ENCODE measurements at regions not wholly inside any gene's neighbourhood (a gene's known extent, or its start where the extent isn't known, plus 50 kb on each side); places are given as distances from the start of the nearest gene placed in this dataset.
"Not testable (repeated sequence)": the region's sequence is repeated elsewhere in the genome, so short reads cannot be mapped to it uniquely, and the experiment has no call there.

- intact Hi-C loops (cut with micrococcal nuclease) = no loop called here
- ATAC-seq = no peak
- no peak for DNase-seq
Observed at GRCh38 chr1:96519851-96520578, 201.6 kb upstream of the PTBP2 start.

- intact Hi-C loops (cut with micrococcal nuclease) = no loop called here
- DNase-seq (no peak), ATAC-seq (peak; percentile 76)
Observed at GRCh38 chr1:96520579-96520947, 201.0 kb upstream of the PTBP2 start.

- ATAC-seq = no peak
- no peak for DNase-seq
- intact Hi-C loops (cut with micrococcal nuclease) = no loop called here
Observed at GRCh38 chr1:96521010-96521409, 200.6 kb upstream of the PTBP2 start.

- intact Hi-C loops (cut with micrococcal nuclease) = no loop called here
- DNase-seq (no peak), ATAC-seq (no peak)
Observed at GRCh38 chr1:96521994-96522760, 199.4 kb upstream of the PTBP2 start.

GRCh38 chr1:96522927-96523326 is 198.7 kb upstream of the PTBP2 start:
- intact Hi-C loops (cut with micrococcal nuclease) = no loop called here
- DNase-seq (no peak), ATAC-seq (no peak)

GRCh38 chr1:96524100-96524499 is 197.5 kb upstream of the PTBP2 start:
- no peak for DNase-seq
- intact Hi-C loops (cut with micrococcal nuclease) = no loop called here
- ATAC-seq = no peak

- ATAC-seq (peak; percentile 21), DNase-seq (no peak)
- intact Hi-C loops (cut with micrococcal nuclease) = no loop called here
Observed at GRCh38 chr1:96525657-96526557, 195.7 kb upstream of the PTBP2 start.

- intact Hi-C loops (cut with micrococcal nuclease); DNase-seq; ATAC-seq: not testable (repeated sequence)
Observed at GRCh38 chr1:96528672-96529071, 192.9 kb upstream of the PTBP2 start.

- intact Hi-C loops (cut with micrococcal nuclease) = no loop called here
- ATAC-seq (no peak), DNase-seq (no peak)
Observed at GRCh38 chr1:96533820-96534219, 187.8 kb upstream of the PTBP2 start.

GRCh38 chr1:96536581-96536980 is 185.0 kb upstream of the PTBP2 start:
- intact Hi-C loops (cut with micrococcal nuclease) = no loop called here
- DNase-seq (no peak), ATAC-seq (no peak)

- ATAC-seq (peak; percentile 98), DNase-seq (no peak)
- intact Hi-C loops (cut with micrococcal nuclease) = no loop called here
Observed at GRCh38 chr1:96538111-96538641, 183.4 kb upstream of the PTBP2 start.

- intact Hi-C loops (cut with micrococcal nuclease) = no loop called here
Observed at GRCh38 chr1:96538883-96539282, 182.7 kb upstream of the PTBP2 start.

GRCh38 chr1:96541491-96541890 is 180.1 kb upstream of the PTBP2 start:
- no peak for ATAC-seq
- DNase-seq = no peak
- intact Hi-C loops (cut with micrococcal nuclease) = no loop called here

More at GRCh38 chr1:96538883-96539282, 182.7 kb upstream of the PTBP2 start:
- DNase-seq (no peak), ATAC-seq (peak; percentile 76)

GRCh38 chr1:96544051-96544830 is 177.3 kb upstream of the PTBP2 start:
- intact Hi-C loops (cut with micrococcal nuclease) = no loop called here

GRCh38 chr1:96544831-96545221 is 176.8 kb upstream of the PTBP2 start:
- intact Hi-C loops (cut with micrococcal nuclease) = no loop called here
- ATAC-seq (no peak), DNase-seq (no peak)

More at GRCh38 chr1:96544051-96544830, 177.3 kb upstream of the PTBP2 start:
- ATAC-seq (no peak), DNase-seq (no peak)

GRCh38 chr1:96545935-96546656 is 175.5 kb upstream of the PTBP2 start:
- intact Hi-C loops (cut with micrococcal nuclease) = no loop called here
- ATAC-seq (no peak), DNase-seq (no peak)

- ATAC-seq (peak; percentile 57), DNase-seq (no peak)
- intact Hi-C loops (cut with micrococcal nuclease) = no loop called here
Observed at GRCh38 chr1:96550061-96550460, 171.5 kb upstream of the PTBP2 start.

- intact Hi-C loops (cut with micrococcal nuclease) = no loop called here
- ATAC-seq (no peak), DNase-seq (no peak)
Observed at GRCh38 chr1:96552451-96552850, 169.1 kb upstream of the PTBP2 start.
